Endothelial cell of umbilical vein (primary cell): ENCODE measurements at regions not wholly inside any gene's neighbourhood (a gene's known extent, or its start where the extent isn't known, plus 50 kb on each side); places are given as distances from the start of the nearest gene placed in this dataset.

Experiments used
- BruUV-seq: library from RNA; stranded (reverse); fragments of 400-500 nt; replicated peaks from 2 replicates; lab custom pipeline; 2021; lab: Mats Ljungman, UMichigan
- CTCF ChIA-PET: fragments of 300-600, 350-600 bp; sonication (Branson Sonifier 250); formaldehyde crosslinking; loops from one replicate; lab custom pipeline; 2021; ENCODE audit warnings: antibody characterized with exemption, inconsistent platforms; lab: Charles Lee
- POLR2A ChIA-PET: fragments of 300-600, 350-600 bp; sonication (Branson Sonifier 250); formaldehyde crosslinking; loops from one replicate; lab custom pipeline; 2021; ENCODE audit warnings: antibody characterized with exemption, inconsistent platforms; lab: Charles Lee
- DNase-seq: peaks from one replicate; pipeline ENCODE4 v3.0.0-alpha.2; 2011; ENCODE audit warnings: low read depth, low spot score
- FAIRE-seq: peaks from 2 replicates; lab custom pipeline; 2011; peaks lifted over from hg19 to GRCh38; lab: Jason Lieb, UNC
- H2AFZ ChIP-seq: 2 replicates; pipeline ENCODE4 v1.6.0; 2012; ENCODE audit warnings: low read depth, low read length, control low read depth, inconsistent platforms
- H3K27ac ChIP-seq: 2 replicates; pipeline ENCODE4 v1.5.1; 2011; ENCODE audit warnings: low read depth, mild to moderate bottlenecking, control low read depth, low read length, moderate library complexity; ENCODE audit not compliant: insufficient read depth
- H3K27me3 ChIP-seq, 2 experiments: 2 replicates each; pipeline versions ENCODE4 v1.6.0 to v1.6.1; 2011; ENCODE audit warnings: low read length in 2 of 2, mixed read lengths in 1 of 2; ENCODE audit not compliant: control insufficient read depth in 2 of 2, insufficient read depth in 2 of 2
- H3K36me3 ChIP-seq, 2 experiments: 2 replicates in 1 of 2; 3 replicates in 1 of 2; pipeline ENCODE4 v1.5.1; 2011; ENCODE audit warnings: low read length in 2 of 2, mild to moderate bottlenecking in 1 of 2, moderate library complexity in 1 of 2; ENCODE audit not compliant: control insufficient read depth in 2 of 2, insufficient read depth in 2 of 2; ENCODE audit errors: extremely low read depth in 1 of 2
- H3K4me1 ChIP-seq: 3 replicates; pipeline ENCODE4 v1.5.1; 2011; ENCODE audit warnings: mild to moderate bottlenecking, low read length; ENCODE audit not compliant: control insufficient read depth, insufficient read depth; ENCODE audit errors: extremely low read depth
- H3K4me2 ChIP-seq: 2 replicates; pipeline ENCODE4 v1.6.1; 2011; ENCODE audit warnings: low read length, control low read depth, mixed read lengths; ENCODE audit not compliant: insufficient read depth
- H3K4me3 ChIP-seq, 3 experiments: fragments of 200-600 bp in 1 of 3; sonication (generic), shearing (Covaris generic) in 1 of 3; replicated peaks in 1 of 3; 2 replicates each; pipeline ENCODE4 v1.5.1; 2011 to 2016; ENCODE audit warnings: control low read depth in 3 of 3, low read length in 3 of 3, mild to moderate bottlenecking in 2 of 3, inconsistent platforms in 1 of 3, low read depth in 1 of 3, moderate library complexity in 1 of 3; ENCODE audit not compliant: insufficient read depth in 1 of 3
- H3K79me2 ChIP-seq: 2 replicates; pipeline ENCODE4 v1.6.0; 2012; ENCODE audit warnings: low read length, inconsistent platforms; ENCODE audit not compliant: control insufficient read depth, insufficient read depth
- H3K9ac ChIP-seq: replicated peaks from 2 replicates; pipeline ENCODE3; 2011; ENCODE audit warnings: low read length, control low read depth; ENCODE audit not compliant: insufficient read depth; ENCODE audit errors: extremely low read depth
- H3K9me1 ChIP-seq: replicated peaks from 3 replicates; pipeline ENCODE4 v1.6.0; 2011; ENCODE audit warnings: mild to moderate bottlenecking, low read length; ENCODE audit not compliant: control insufficient read depth, insufficient read depth; ENCODE audit errors: extremely low read depth
- H3K9me3 ChIP-seq: replicated peaks from 2 replicates; pipeline ENCODE4 v1.5.1; 2012; ENCODE audit warnings: low read length, inconsistent platforms; ENCODE audit not compliant: control insufficient read depth, insufficient read depth
- H4K20me1 ChIP-seq: replicated peaks from 2 replicates; pipeline ENCODE3; 2011; ENCODE audit warnings: mild to moderate bottlenecking, low read length; ENCODE audit not compliant: control insufficient read depth, insufficient read depth; ENCODE audit errors: extremely low read depth
- CTCF ChIP-seq, 2 donors: IDR thresholded peaks; 1 replicate in 1 of 2; 2 replicates in 1 of 2; pipeline ENCODE4 v1.5.1; 2011; ENCODE audit warnings: low read length in 2 of 2, mild to moderate bottlenecking in 2 of 2, moderate library complexity in 2 of 2, control low read depth in 1 of 2, inconsistent platforms in 1 of 2, low read depth in 1 of 2; ENCODE audit not compliant: insufficient read depth in 1 of 2; ENCODE audit errors: extremely low read depth in 1 of 2
- EZH2 ChIP-seq: IDR thresholded peaks from 2 replicates; pipeline ENCODE4 v1.6.1; 2012; ENCODE audit warnings: borderline replicate concordance, low read depth, mild to moderate bottlenecking, moderate library complexity, low read length, inconsistent platforms; ENCODE audit not compliant: severe bottlenecking
- FOS ChIP-seq: IDR thresholded peaks from 2 replicates; pipeline ENCODE4 v1.6.1; 2011; ENCODE audit warnings: mild to moderate bottlenecking, low read length, moderate library complexity, borderline replicate concordance; ENCODE audit not compliant: insufficient read depth
- GATA2 ChIP-seq: IDR thresholded peaks from 2 replicates; pipeline ENCODE4 v1.7.0; 2011; ENCODE audit warnings: low read depth, mild to moderate bottlenecking, moderate library complexity, mixed read lengths, low read length; ENCODE audit not compliant: insufficient read length, insufficient read depth
- JUN ChIP-seq: IDR thresholded peaks from 2 replicates; pipeline ENCODE4 v1.6.1; 2011; ENCODE audit warnings: borderline replicate concordance, low read depth; ENCODE audit not compliant: insufficient read length, insufficient read depth
- MYC ChIP-seq: IDR thresholded peaks from one replicate; pipeline ENCODE4 v1.6.1; 2011; ENCODE audit warnings: mild to moderate bottlenecking, low read depth, low read length
- POLR2A ChIP-seq: IDR thresholded peaks from 2 replicates; pipeline ENCODE4 v1.6.1; 2012; ENCODE audit warnings: low read depth, mild to moderate bottlenecking, control low read depth, low read length
- POLR2AphosphoS5 ChIP-seq: IDR thresholded peaks from 2 replicates; pipeline ENCODE4 v1.6.1; 2012; ENCODE audit warnings: low read depth, mild to moderate bottlenecking, control low read depth, low read length, moderate library complexity; ENCODE audit not compliant: insufficient read depth
- dilution Hi-C: fragments of 300-500 bp; cut with MboI; formaldehyde crosslinking; loops from one replicate; pipeline ENCODE4 v1.15.0; 2019; ENCODE audit warnings: low sequenced_read_pairs; ENCODE audit not compliant: extremely low pct_ligation_motif_present
- intact Hi-C: fragments of 100-400 bp; cut with micrococcal nuclease; formaldehyde crosslinking; loops from one replicate; pipeline ENCODE4 v1.10.0; 2022
- TF ChIP-seq, protein P1 (sequence below): IDR thresholded peaks from 2 replicates; pipeline ENCODE4 v1.6.1; 2011; ENCODE audit not compliant: insufficient read depth, insufficient read length

GRCh38 chr16:61165797-61166196 is 870.4 kb downstream of the CDH8 start:
- dilution Hi-C loops (no loop called here), intact Hi-C loops (no loop called here)
- no peak overlapping the region for H3K4me2 ChIP-seq
- H3K9ac ChIP-seq, result no peak overlapping the region
- H2AFZ ChIP-seq, result no peak overlapping the region
- no peaks in the 10 kb centered on the region for H4K20me1 ChIP-seq
- H3K4me1 ChIP-seq, result no peaks in the 10 kb centered on the region
- ChIA-PET CTCF (no interaction called here), POLR2A (no interaction called here)
- H3K9me1 ChIP-seq, result no peaks in the 10 kb centered on the region
- no peaks in the 10 kb centered on the region for H3K36me3 ChIP-seq
- no peaks in the 10 kb centered on the region for H3K9me3 ChIP-seq
- DNase-seq (no peak), FAIRE-seq (no peak)
- no peaks in the 10 kb centered on the region for H3K27me3 ChIP-seq
- no peak overlapping the region for H3K27ac ChIP-seq
- no peaks in the 10 kb centered on the region for H3K79me2 ChIP-seq
- no peak overlapping the region for H3K4me3 ChIP-seq
- BruUV-seq, result no TSS peak
- TF ChIP-seq CTCF (IDR thresholded peaks at IDR 0.05; ENCODE audit: extremely low read depth in 1 of 2, insufficient read depth in 1 of 2, low read depth in 1 of 2, low read length in 2 of 2) (no peak), MYC (no peak), EZH2 (no peak), POLR2A (no peak), POLR2AphosphoS5 (no peak), FOS (no peak), GATA2 (no peak), JUN (no peak)
- TF ChIP-seq, protein P1, sequence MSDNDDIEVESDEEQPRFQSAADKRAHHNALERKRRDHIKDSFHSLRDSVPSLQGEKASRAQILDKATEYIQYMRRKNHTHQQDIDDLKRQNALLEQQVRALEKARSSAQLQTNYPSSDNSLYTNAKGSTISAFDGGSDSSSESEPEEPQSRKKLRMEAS, result no peak
